HL-60/S4 treated with retinoic acid at 250 ng/mL for 4 days and 3 days (cell line): ENCODE measurements at regions not wholly inside any gene's neighbourhood (a gene's known extent, or its start where the extent isn't known, plus 50 kb on each side); places are given as distances from the start of the nearest gene placed in this dataset.

ENCODE experiments used
- in situ Hi-C: fragments of 300-500 bp; cut with MboI; formaldehyde crosslinking; loops from 2 replicates; pipeline ENCODE4 v1.7.0; 2022; ENCODE audit warnings: low sequenced_read_pairs

- in situ Hi-C loops: no loop called here
Observed at GRCh38 chr13:106799781-106800335, 231.9 kb upstream of the ARGLU1 start.

GRCh38 chr13:106797081-106797640, 229.2 kb upstream of the ARGLU1 start:
- in situ Hi-C loops: no loop called here

GRCh38 chr13:106796280-106797047, 228.5 kb upstream of the ARGLU1 start:
- in situ Hi-C loops: no loop called here

GRCh38 chr13:106795847-106796246, 227.9 kb upstream of the ARGLU1 start:
- in situ Hi-C loops: no loop called here

- in situ Hi-C loops: no loop called here
Observed at GRCh38 chr13:106794117-106794516, 226.2 kb upstream of the ARGLU1 start.

- in situ Hi-C loops: no loop called here
Observed at GRCh38 chr13:106789911-106790310, 222.0 kb upstream of the ARGLU1 start.

- in situ Hi-C loops: no loop called here
Observed at GRCh38 chr13:106786006-106786563, 218.1 kb upstream of the ARGLU1 start.

- in situ Hi-C loops: no loop called here
Observed at GRCh38 chr13:106774621-106775020, 206.7 kb upstream of the ARGLU1 start.

GRCh38 chr13:106772006-106772601, 204.2 kb upstream of the ARGLU1 start:
- in situ Hi-C loops: no loop called here

GRCh38 chr13:106768991-106769390, 201.1 kb upstream of the ARGLU1 start:
- in situ Hi-C loops: no loop called here

GRCh38 chr13:106762708-106763107, 194.8 kb upstream of the ARGLU1 start:
- in situ Hi-C loops: no loop called here

GRCh38 chr13:106756446-106756845, 188.5 kb upstream of the ARGLU1 start:
- in situ Hi-C loops: no loop called here

- in situ Hi-C loops: no loop called here
Observed at GRCh38 chr13:106755542-106755941, 187.6 kb upstream of the ARGLU1 start.

- in situ Hi-C loops: no loop called here
Observed at GRCh38 chr13:106753251-106753650, 185.3 kb upstream of the ARGLU1 start.

- in situ Hi-C loops: no loop called here
Observed at GRCh38 chr13:106752584-106753170, 184.7 kb upstream of the ARGLU1 start.

- in situ Hi-C loops: no loop called here
Observed at GRCh38 chr13:106748785-106749184, 180.8 kb upstream of the ARGLU1 start.

- in situ Hi-C loops: no loop called here
Observed at GRCh38 chr13:106744516-106744915, 176.6 kb upstream of the ARGLU1 start.

GRCh38 chr13:106738186-106738678, 170.3 kb upstream of the ARGLU1 start:
- in situ Hi-C loops: no loop called here

GRCh38 chr13:106736941-106737340, 169.0 kb upstream of the ARGLU1 start:
- in situ Hi-C loops: no loop called here

- in situ Hi-C loops: no loop called here
Observed at GRCh38 chr13:106734198-106734597, 166.3 kb upstream of the ARGLU1 start.

GRCh38 chr13:106723036-106723435, 155.1 kb upstream of the ARGLU1 start:
- in situ Hi-C loops: no loop called here
